Lower leg skin (tissue), 4 donors: ENCODE measurements at regions not wholly inside any gene's neighbourhood (a gene's known extent, or its start where the extent isn't known, plus 50 kb on each side); places are given as distances from the start of the nearest gene placed in this dataset.

Source experiments
- DNase-seq, 2 donors: peaks; one replicate each; pipeline ENCODE4 v3.0.0-alpha.2; 2019; ENCODE audit warnings: low spot score in 2 of 2
- H3K4me3 ChIP-seq: fragments of 200-600 bp; sonication (generic); 2 replicates; pipeline ENCODE4 v1.5.1; 2017; ENCODE audit warnings: mild to moderate bottlenecking, low read depth; ENCODE audit not compliant: poor library complexity, severe bottlenecking
- CTCF ChIP-seq, 3 donors: fragments of 450-650 bp; IDR thresholded peaks; one replicate each; pipeline ENCODE4 v1.5.1; 2016; ENCODE audit warnings: antibody characterized with exemption in 3 of 3, mild to moderate bottlenecking in 3 of 3, moderate library complexity in 2 of 3
- POLR2A ChIP-seq, 2 donors: fragments of 450-650 bp; IDR thresholded peaks; one replicate each; pipeline ENCODE4 v1.6.1; 2016 to 2017; ENCODE audit warnings: antibody characterized with exemption in 2 of 2, mild to moderate bottlenecking in 1 of 2, moderate library complexity in 1 of 2
- WGBS, 2 donors: methylation state at CpG; one replicate each; pipeline ENCODE4 v1.1.5; 2018; 5-methylcytosine and 5-hydroxymethylcytosine counted together
- intact Hi-C: fragments of 100-400 bp; cut with DNase I; formaldehyde crosslinking; loops from one replicate; pipeline ENCODE4 v1.15.0; 2023; ENCODE audit warnings: low total_unique reads

- no peak for TF ChIP-seq POLR2A (IDR thresholded peaks at IDR 0.05)
- TF ChIP-seq CTCF (IDR thresholded peaks at IDR 0.05): no peak
- WGBS, 2 donors: 77 to 83% methylated on average over 6 of the region's 6 CpGs
- no peak for DNase-seq
- intact Hi-C loops: no loop called here
- H3K4me3 ChIP-seq: no peak overlapping the region
Observed at GRCh38 chr18:57218281-57218680, 71.4 kb downstream of the BOD1L2 start.

GRCh38 chr18:57219964-57220363, 73.1 kb downstream of the BOD1L2 start:
- no peak overlapping the region for H3K4me3 ChIP-seq
- intact Hi-C loops: no loop called here
- TF ChIP-seq POLR2A (IDR thresholded peaks at IDR 0.05) (no peak), CTCF (IDR thresholded peaks at IDR 0.05) (no peak)
- DNase-seq: no peak

DNA sequence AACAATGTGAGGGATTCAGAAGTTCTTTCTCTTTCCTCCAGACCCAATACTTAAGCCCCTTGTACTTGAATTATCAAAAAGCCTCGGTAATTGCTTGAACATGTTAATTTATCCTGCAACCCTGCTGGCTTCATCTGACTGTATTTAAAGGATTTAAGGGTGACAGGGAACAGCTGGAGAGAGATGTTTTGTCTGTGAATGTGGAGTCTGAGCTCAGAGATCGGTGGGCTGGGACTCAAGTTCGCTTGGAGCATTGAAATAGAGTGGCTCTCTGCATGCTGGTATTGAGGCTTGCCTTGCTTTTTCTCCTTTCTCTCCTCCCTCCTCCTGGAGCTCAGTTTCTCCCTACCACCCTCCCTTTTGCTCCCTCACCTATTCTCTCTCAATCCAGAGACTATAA, 73.6 kb downstream of the BOD1L2 start:
- intact Hi-C loops: no loop called here
- no peak for DNase-seq
- no peak overlapping the region for H3K4me3 ChIP-seq
- TF ChIP-seq CTCF (IDR thresholded peaks at IDR 0.05) (no peak), POLR2A (IDR thresholded peaks at IDR 0.05) (no peak)
- WGBS, 2 donors: 26 to 27% methylated on average over 3 of the region's 3 CpGs

GRCh38 chr18:57220930-57221483, 74.1 kb downstream of the BOD1L2 start:
- intact Hi-C loops: no loop called here
- no peak overlapping the region for H3K4me3 ChIP-seq
- 67 to 82% methylated on average over 9 of the region's 9 CpGs for WGBS, 2 donors
- no peak for DNase-seq
- no peak for TF ChIP-seq POLR2A (IDR thresholded peaks at IDR 0.05)
- TF ChIP-seq CTCF (IDR thresholded peaks at IDR 0.05): no peak

- 52 to 56% methylated on average over 4 of the region's 4 CpGs for whole genome bisulfite sequencing, 2 donors
- no peak for DNase-seq
- no peak overlapping the region for H3K4me3 ChIP-seq
- TF ChIP-seq POLR2A (IDR thresholded peaks at IDR 0.05) (no peak), CTCF (IDR thresholded peaks at IDR 0.05) (no peak)
- intact Hi-C loops: no loop called here
Observed at GRCh38 chr18:57223144-57223870, 76.4 kb downstream of the BOD1L2 start.
